HEK293 (cell line): ENCODE measurements at regions not wholly inside any gene's neighbourhood (a gene's known extent, or its start where the extent isn't known, plus 50 kb on each side); places are given as distances from the start of the nearest gene placed in this dataset.

Experiments used
- ZFP3 ChIP-seq: fragments of 450-650 bp; formaldehyde crosslinking; IDR thresholded peaks from 2 replicates; pipeline ENCODE4 v1.5.1; 2016; ENCODE audit warnings: low read depth, missing biosample characterization, missing genetic modification characterization
- TF ChIP-seq, protein P1 (sequence below): fragments of 450-650 bp; formaldehyde crosslinking; IDR thresholded peaks from 2 replicates; pipeline ENCODE4 v1.5.1; 2016; ENCODE audit warnings: missing biosample characterization, missing genetic modification characterization

DNA sequence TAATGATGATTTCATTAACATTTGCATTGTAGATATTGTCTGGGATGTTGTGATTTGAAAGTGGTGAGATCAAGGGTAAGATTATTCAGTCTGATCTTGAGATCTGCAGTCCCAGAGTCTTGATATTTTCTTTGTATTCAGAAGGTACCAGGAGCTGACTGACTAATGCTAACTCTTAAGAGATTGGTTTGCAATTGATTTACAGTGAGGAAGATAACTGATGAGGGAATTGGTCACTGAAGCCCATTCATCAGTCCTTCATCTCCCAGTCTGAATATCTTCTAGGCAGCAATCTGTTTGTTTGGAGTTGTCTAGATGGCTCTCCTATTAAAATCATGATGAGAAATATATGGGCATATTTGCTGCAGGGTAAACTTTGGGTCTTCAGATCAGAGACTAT, 473.7 kb downstream of the ARL4A start:
- no peak for TF ChIP-seq ZFP3 (tag by site-specific recombination)
- TF ChIP-seq, protein P1, sequence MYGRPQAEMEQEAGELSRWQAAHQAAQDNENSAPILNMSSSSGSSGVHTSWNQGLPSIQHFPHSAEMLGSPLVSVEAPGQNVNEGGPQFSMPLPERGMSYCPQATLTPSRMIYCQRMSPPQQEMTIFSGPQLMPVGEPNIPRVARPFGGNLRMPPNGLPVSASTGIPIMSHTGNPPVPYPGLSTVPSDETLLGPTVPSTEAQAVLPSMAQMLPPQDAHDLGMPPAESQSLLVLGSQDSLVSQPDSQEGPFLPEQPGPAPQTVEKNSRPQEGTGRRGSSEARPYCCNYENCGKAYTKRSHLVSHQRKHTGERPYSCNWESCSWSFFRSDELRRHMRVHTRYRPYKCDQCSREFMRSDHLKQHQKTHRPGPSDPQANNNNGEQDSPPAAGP: no peak
